NCI-H82 treated with DMSO at 0.1 percent for 48 hours (cell line): ENCODE measurements at regions not wholly inside any gene's neighbourhood (a gene's known extent, or its start where the extent isn't known, plus 50 kb on each side); places are given as distances from the start of the nearest gene placed in this dataset.
A peak's percentile ranks its signal among the peaks of the same experiment; 100 is the strongest.

ENCODE experiments used
- DNase-seq: peaks from one replicate; lab custom pipeline; 2025; ENCODE audit not compliant: unreplicated experiment; lab: John Stamatoyannopoulos, UW

GRCh38 chr10:90579602-90580242 is 278.1 kb downstream of the HTR7 start:
- DNase-seq: no peak

- no peak for DNase-seq
Measured at GRCh38 chr10:90583416-90583815, 274.4 kb downstream of the HTR7 start.

GRCh38 chr10:90587081-90587491 is 270.8 kb downstream of the HTR7 start:
- no peak for DNase-seq

DNA sequence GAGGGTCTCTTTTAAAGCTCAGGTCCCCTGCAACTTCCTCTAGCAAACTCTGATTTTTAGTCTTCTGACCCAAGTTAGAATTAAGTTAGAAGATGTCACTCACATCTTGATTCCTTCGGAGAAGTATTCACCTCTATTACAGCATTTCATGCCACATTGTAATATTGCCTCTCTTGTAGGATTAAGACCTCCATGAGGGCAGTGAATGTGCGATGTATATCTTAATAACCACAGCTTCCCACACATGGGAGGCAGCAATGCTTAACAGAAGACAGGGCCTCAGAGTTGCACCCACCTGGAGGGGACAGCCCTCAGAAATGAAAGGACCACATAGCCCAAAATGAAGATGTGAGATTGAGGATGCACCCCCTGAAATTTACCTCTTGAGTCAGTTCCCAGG is 270.3 kb downstream of the HTR7 start:
- no peak for DNase-seq

- no peak for DNase-seq
Measured at GRCh38 chr10:90588222-90588621, 269.6 kb downstream of the HTR7 start.

GRCh38 chr10:90589825-90590224 is 268.0 kb downstream of the HTR7 start:
- no peak for DNase-seq

- DNase-seq: no peak
Measured at GRCh38 chr10:90591629-90592028, 266.2 kb downstream of the HTR7 start.

- DNase-seq: peak; percentile 56
Measured at GRCh38 chr10:90592638-90593302, 265.1 kb downstream of the HTR7 start.

GRCh38 chr10:90598513-90598912 is 259.3 kb downstream of the HTR7 start:
- DNase-seq: peak; percentile 37

DNA sequence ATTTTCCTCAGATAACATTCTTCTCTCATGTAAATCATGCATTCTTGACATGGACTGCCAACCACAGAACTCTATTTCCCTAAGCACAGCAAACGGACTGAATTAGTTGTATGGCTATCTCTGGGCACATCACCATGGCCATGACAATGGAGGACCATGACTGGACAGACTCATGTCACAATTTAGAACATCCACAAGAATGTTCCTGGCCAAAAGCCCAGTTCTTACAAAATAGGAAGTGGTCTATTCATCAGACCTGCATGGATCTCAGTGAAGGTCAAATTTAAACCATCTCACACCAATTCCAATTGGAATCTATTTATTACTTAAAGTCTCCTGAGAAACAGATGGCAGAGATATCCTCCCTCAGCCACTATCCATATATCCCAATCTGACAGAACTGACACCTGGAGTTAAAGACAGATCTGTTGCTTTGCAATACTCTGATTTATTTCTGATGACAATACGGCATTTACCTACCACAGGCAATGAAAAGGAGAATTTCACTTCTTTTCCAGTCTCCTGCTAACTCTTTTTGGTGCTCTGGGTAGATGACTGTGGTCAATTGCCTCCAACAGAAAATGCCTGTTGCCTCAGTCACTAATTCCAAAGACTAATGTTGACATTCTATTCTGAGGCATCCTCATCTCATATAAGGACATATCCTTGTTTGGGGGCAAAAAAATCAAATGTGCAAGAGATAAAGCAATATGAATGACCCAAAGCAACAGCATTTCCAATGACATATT is 254.8 kb downstream of the HTR7 start:
- DNase-seq: no peak

DNA sequence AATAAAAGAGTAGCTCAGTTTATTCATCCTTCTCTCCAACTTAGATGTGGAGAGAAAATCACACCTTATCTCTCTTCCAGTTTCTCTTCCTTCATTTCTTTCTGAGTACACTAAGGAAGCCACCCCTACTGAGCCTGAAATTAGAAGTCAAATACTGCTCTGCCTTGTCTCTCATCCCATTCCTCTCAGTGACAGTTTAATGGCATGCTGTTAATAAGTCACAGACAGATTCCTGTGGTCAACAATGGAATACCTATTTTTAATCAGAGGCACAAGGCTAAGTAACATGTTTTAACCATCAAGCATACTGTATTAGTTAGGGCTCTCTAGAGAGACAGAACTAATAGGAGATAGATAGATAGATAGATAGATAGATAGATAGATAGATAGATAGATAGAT is 253.2 kb downstream of the HTR7 start:
- DNase-seq: no peak

DNA sequence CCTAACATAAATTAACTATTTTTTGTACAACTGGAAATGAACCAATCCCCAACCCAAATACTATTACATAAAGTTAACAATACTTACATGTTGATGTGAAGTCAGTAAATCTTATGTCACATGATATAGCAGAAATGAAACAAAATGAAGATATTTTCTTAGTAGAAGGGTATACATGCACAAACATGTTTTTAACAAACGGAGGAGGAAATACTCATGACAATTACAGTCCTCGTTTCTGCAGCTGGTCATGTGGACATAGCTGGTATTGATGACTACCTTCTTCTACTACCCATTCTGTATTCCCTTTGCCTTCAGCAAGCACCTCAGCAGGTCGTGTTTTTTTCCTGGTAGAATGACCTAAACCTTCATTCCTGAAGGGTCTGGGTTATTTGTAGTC is 252.3 kb downstream of the HTR7 start:
- DNase-seq: no peak

GRCh38 chr10:90612276-90612675 is 245.6 kb downstream of the HTR7 start:
- DNase-seq: no peak

GRCh38 chr10:90614631-90615030 is 243.2 kb downstream of the HTR7 start:
- no peak for DNase-seq

DNA sequence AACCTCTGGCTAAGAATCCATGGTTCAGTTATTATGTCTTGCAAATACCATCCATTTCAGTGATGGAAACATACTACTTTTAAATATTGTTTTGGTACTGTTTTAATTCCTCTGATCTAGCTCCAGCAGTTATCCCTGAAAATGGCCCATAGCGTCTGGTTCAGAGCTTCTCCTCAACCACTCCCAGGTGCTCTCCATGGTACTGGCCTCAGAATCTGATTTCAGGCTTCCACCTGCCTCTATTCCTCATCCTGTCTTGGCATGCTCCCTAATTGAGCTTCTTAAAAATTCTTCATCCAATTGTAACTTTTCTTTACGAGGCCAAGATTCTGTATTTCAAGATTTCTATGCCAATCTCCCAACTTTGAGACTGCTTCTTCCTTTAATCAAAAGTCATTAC is 236.3 kb downstream of the HTR7 start:
- no peak for DNase-seq

DNA sequence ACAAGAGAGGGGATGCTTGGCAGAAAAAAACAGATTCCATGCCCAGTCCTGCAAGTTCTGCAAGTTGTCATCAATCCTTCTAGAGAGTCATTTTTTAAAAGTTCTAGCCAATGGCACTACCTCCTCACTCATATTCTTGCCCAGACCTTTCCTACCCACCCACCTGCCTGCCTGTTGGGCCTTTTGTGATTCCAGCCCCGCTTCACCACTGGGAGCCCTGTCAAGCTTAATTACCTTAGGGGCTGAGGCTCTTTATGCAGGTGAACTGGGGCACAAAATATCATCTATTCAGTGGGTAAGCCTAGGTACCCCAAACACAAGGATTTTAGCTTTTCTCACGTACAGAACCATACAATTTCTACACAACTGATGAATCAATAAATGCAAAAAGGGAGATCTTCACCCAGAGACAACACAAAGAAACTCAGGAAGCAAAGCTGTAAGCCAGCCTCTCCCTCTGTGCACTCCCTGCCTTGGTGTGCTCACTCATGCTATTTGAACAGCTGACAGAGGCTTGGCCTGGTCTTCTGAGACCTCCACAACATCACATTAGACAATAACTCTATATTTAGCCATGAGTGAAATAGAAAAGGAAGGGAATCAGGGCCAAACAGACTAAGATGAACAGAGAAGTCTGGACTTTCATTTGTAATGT is 222.6 kb downstream of the HTR7 start:
- DNase-seq: no peak

- no peak for DNase-seq
Measured at GRCh38 chr10:90640756-90641155, 217.1 kb downstream of the HTR7 start.

DNA sequence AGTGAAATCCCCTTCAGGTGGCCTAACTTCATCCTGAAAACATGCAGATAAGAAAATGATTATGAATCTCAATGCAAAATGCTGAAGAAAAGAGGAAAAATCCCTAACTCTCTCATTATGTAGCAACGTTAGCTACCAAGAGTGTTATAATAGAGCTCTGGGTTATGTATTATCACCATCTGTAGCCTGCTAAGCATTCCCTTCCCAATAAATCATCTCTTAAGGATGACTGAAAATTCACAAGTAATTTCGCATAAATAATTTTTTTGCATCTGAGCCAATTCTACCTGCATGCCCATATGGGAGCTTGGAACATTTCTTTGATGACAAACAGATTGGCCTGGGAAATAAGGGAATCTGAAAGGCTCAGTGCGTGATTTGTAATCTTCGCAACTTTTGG is 216.1 kb downstream of the HTR7 start:
- DNase-seq: no peak

DNA sequence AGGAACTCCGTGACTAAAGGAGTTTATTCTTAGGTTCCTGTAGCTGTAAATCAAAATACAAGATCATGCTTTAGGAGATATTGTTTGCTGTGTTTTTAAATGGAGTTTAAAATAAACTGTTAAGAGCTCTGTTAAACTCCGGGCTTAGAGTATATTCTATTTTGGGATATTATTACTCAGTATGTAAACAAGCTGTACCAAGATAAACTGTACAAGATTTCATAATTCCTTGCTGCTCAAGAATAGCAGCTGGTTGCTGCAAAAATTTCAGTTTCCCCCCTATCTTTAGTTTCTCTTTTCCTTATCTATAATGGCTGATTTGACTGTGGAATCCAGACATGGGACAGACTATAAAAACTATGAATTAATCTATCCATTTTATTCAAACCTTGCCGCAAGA is 215.7 kb downstream of the HTR7 start:
- DNase-seq: no peak

DNA sequence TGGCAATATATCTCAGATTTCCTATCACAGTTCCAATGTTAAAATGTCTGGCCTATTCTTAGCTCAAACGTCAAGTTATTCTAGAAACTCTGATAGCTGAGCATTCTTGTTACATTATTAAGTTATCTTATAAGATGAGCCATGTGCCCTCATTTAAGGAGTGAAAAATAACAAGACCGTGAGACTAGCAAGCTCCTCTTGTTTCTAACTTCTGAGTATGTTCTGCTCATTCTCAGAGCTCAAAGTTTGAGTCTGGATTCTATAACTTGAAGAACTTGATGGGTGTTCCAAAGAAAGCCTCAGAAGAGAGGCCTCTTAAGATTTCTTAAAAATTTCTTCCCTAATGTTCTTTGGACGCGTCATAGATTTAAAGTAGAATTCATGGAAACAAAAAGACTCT is 215.2 kb downstream of the HTR7 start:
- DNase-seq: no peak

DNA sequence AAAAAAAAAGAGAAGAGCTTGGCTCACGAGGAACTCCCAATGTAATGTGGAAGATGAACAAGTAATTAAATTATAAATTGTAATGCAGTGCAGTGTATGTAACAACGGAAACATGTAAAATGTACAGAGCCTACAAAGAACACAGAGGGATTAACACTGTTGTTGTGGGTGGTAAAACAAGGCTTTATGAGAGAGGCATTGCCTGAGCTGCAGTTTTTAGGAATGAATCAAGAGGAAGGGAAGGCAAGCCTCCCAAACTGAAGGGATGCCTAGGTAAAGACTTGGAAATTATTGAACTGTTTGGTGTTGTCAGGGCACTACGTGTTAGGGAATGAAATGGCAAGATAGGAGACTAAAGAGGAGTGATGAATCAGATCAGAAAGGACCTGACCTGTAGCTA is 213.7 kb downstream of the HTR7 start:
- DNase-seq: no peak

- no peak for DNase-seq
Measured at GRCh38 chr10:90650858-90651257, 207.0 kb downstream of the HTR7 start.
